GM23248 (cell line): ENCODE measurements at regions not wholly inside any gene's neighbourhood (a gene's known extent, or its start where the extent isn't known, plus 50 kb on each side); places are given as distances from the start of the nearest gene placed in this dataset.

ENCODE experiments used
- DNase-seq: peaks from one replicate; pipeline ENCODE4 v3.0.0-alpha.2; 2015
- H2AFZ ChIP-seq: fragments of 200-600 bp; sonication (generic); 2 replicates; pipeline ENCODE4 v1.6.1; 2016; ENCODE audit warnings: antibody characterized with exemption
- H3F3A ChIP-seq: fragments of 200-600 bp; sonication (generic); 2 replicates; pipeline ENCODE4 v1.6.1; 2016; ENCODE audit warnings: mild to moderate bottlenecking, antibody characterized with exemption, mixed run types; ENCODE audit not compliant: insufficient read depth
- H3K27ac ChIP-seq: fragments of 200-600 bp; sonication (generic); 2 replicates; pipeline ENCODE4 v1.5.1; 2016; ENCODE audit warnings: mild to moderate bottlenecking
- H3K27me3 ChIP-seq: fragments of 200-600 bp; sonication (generic); replicated peaks from 2 replicates; pipeline ENCODE4 v1.6.1; 2016; ENCODE audit warnings: mild to moderate bottlenecking; ENCODE audit not compliant: insufficient read depth
- H3K36me3 ChIP-seq: fragments of 200-600 bp; sonication (generic); 2 replicates; pipeline ENCODE4 v1.6.1; 2016; ENCODE audit warnings: low read depth, mild to moderate bottlenecking
- H3K4me1 ChIP-seq: fragments of 200-600 bp; sonication (generic); 2 replicates; pipeline ENCODE4 v1.6.1; 2016; ENCODE audit warnings: mild to moderate bottlenecking; ENCODE audit not compliant: insufficient read depth
- H3K4me2 ChIP-seq: fragments of 200-600 bp; sonication (generic); one replicate; pipeline ENCODE4 v1.6.1; 2016; ENCODE audit warnings: mild to moderate bottlenecking; ENCODE audit not compliant: unreplicated experiment
- H3K4me3 ChIP-seq: fragments of 200-600 bp; sonication (generic); 2 replicates; pipeline ENCODE4 v1.5.1; 2016; ENCODE audit warnings: mild to moderate bottlenecking
- H3K79me2 ChIP-seq: fragments of 200-600 bp; sonication (generic); 2 replicates; pipeline ENCODE4 v1.6.1; 2016; ENCODE audit warnings: mild to moderate bottlenecking; ENCODE audit not compliant: insufficient read depth
- H3K9ac ChIP-seq: fragments of 200-600 bp; sonication (generic); 2 replicates; pipeline ENCODE4 v1.6.1; 2016; ENCODE audit warnings: mild to moderate bottlenecking
- H3K9me2 ChIP-seq: fragments of 200-600 bp; sonication (generic); 2 replicates; pipeline ENCODE4 v1.6.1; 2016; ENCODE audit warnings: mixed run types, mild to moderate bottlenecking, moderate library complexity; ENCODE audit not compliant: insufficient read depth
- H3K9me3 ChIP-seq: fragments of 200-600 bp; sonication (generic); one replicate; pipeline ENCODE4 v1.6.1; 2017; ENCODE audit warnings: low read depth
- H4K20me1 ChIP-seq: fragments of 200-600 bp; sonication (generic); 2 replicates; pipeline ENCODE4 v1.6.0; 2016; ENCODE audit not compliant: insufficient read depth
- EZH2 ChIP-seq: fragments of 200-600 bp; sonication (generic); IDR thresholded peaks from 2 replicates; pipeline ENCODE4 v1.6.1; 2018; ENCODE audit warnings: antibody characterized with exemption, mild to moderate bottlenecking; ENCODE audit not compliant: insufficient read depth, poor library complexity, severe bottlenecking
- EZH2phosphoT487 ChIP-seq: fragments of 200-600 bp; sonication (generic); IDR thresholded peaks from 2 replicates; pipeline ENCODE4 v1.6.1; 2018; ENCODE audit warnings: antibody characterized with exemption, moderate library complexity, mild to moderate bottlenecking, low read depth; ENCODE audit not compliant: insufficient read depth
- WGBS, 2 experiments: methylation state at CpG; one replicate each; pipeline ENCODE4 v1.1.6; 2015 to 2017; ENCODE audit warnings: low lambda C conversion rate in 2 of 2, low coverage in 1 of 2; ENCODE audit errors: missing lambda C conversion rate in 2 of 2; 5-methylcytosine and 5-hydroxymethylcytosine counted together
- in situ Hi-C: fragments of 300-500 bp; cut with MboI; formaldehyde crosslinking; loops from 2 replicates; pipeline ENCODE4 v1.15.0; 2020

GRCh38 chr5:3698412-3698811 is 102.8 kb downstream of the IRX1 start:
- H3F3A ChIP-seq: no peaks in the 10 kb centered on the region
- H2AFZ ChIP-seq: no peak overlapping the region
- H4K20me1 ChIP-seq: no peaks in the 10 kb centered on the region
- H3K4me1 ChIP-seq: no peaks in the 10 kb centered on the region
- no peaks in the 10 kb centered on the region for H3K9me3 ChIP-seq
- in situ Hi-C loops: no loop called here
- no peak for DNase-seq
- no peak overlapping the region for H3K4me2 ChIP-seq
- H3K4me3 ChIP-seq: no peak overlapping the region
- H3K9me2 ChIP-seq: no peaks in the 10 kb centered on the region
- WGBS, 2 experiments: 42 to 45% methylated on average over 12 of the region's 12 CpGs
- H3K27me3 ChIP-seq: no peaks in the 10 kb centered on the region
- no peak overlapping the region for H3K9ac ChIP-seq
- H3K27ac ChIP-seq: no peak overlapping the region
- H3K79me2 ChIP-seq: no peaks in the 10 kb centered on the region
- TF ChIP-seq EZH2 (no peak), EZH2phosphoT487 (no peak)
- no peaks in the 10 kb centered on the region for H3K36me3 ChIP-seq

DNA sequence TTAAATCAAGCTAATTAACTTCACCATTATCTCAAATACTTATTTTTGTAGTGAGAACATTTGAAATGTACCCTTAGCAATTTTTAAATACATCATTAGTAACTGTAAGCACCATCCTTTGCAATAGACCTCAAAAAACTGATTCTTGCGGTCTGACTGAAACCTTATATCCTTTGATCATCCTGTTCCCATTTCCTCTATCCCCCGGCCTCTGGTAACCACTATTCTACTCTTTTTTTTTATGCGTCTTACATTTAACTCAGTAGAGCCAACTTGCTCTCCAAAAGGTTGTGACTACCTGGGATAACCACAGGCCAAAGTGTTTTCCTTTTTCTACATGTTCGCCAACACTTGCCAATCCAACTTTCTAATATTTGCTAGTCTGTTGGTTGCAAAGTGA is 106.1 kb downstream of the IRX1 start:
- Histone ChIP-seq H3K36me3 (no peaks in the 10 kb centered on the region), H2AFZ (no peak overlapping the region), H4K20me1 (no peaks in the 10 kb centered on the region), H3K4me1 (no peaks in the 10 kb centered on the region), H3K4me2 (no peak overlapping the region), H3F3A (no peaks in the 10 kb centered on the region), H3K79me2 (no peaks in the 10 kb centered on the region), H3K4me3 (no peak overlapping the region), H3K9me2 (no peaks in the 10 kb centered on the region), H3K9ac (no peak overlapping the region), H3K27me3 (no peaks in the 10 kb centered on the region), H3K9me3 (no peaks in the 10 kb centered on the region), H3K27ac (no peak overlapping the region)
- no peak for TF ChIP-seq EZH2
- no peak for TF ChIP-seq EZH2phosphoT487
- 59 to 64% methylated on average over 4 of the region's 4 CpGs for WGBS, 2 experiments
- DNase-seq: no peak
- in situ Hi-C loops: no loop called here

DNA sequence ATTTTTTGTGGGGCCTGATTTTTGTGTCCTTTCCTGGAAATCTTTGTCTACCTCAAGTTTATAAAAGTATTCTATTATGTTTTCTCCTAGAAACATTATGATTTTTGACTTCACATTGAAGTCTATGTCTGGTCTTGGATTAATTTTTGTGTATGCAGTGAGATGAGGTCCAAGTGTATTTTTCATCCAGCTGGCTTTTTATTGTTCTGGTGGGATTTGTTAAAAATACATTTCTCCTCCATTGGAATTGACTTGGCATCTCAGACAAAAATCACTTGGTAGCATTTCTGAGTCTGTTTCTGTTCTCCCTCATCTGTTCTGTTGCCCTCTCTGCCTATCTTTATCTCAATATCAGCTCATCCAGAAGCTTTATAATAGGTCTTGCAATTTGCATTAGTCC is 109.0 kb downstream of the IRX1 start:
- no peaks in the 10 kb centered on the region for H4K20me1 ChIP-seq
- no peak overlapping the region for H3K4me2 ChIP-seq
- in situ Hi-C loops: no loop called here
- H3K9ac ChIP-seq: no peak overlapping the region
- no peaks in the 10 kb centered on the region for H3K36me3 ChIP-seq
- H3K27ac ChIP-seq: no peak overlapping the region
- H2AFZ ChIP-seq: no peak overlapping the region
- no peak for TF ChIP-seq EZH2
- TF ChIP-seq EZH2phosphoT487: no peak
- no peaks in the 10 kb centered on the region for H3K4me1 ChIP-seq
- DNase-seq: no peak
- no peaks in the 10 kb centered on the region for H3K9me2 ChIP-seq
- no peaks in the 10 kb centered on the region for H3F3A ChIP-seq
- H3K4me3 ChIP-seq: no peak overlapping the region
- H3K27me3 ChIP-seq: no peaks in the 10 kb centered on the region
- H3K79me2 ChIP-seq: no peaks in the 10 kb centered on the region
- H3K9me3 ChIP-seq: no peaks in the 10 kb centered on the region

GRCh38 chr5:3709068-3709716 is 113.6 kb downstream of the IRX1 start:
- Histone ChIP-seq H3K27ac (no peak overlapping the region), H3K9me2 (no peaks in the 10 kb centered on the region), H3K9ac (no peak overlapping the region), H3K4me1 (no peaks in the 10 kb centered on the region), H3K79me2 (no peaks in the 10 kb centered on the region), H3F3A (no peaks in the 10 kb centered on the region), H3K36me3 (no peaks in the 10 kb centered on the region), H3K9me3 (no peaks in the 10 kb centered on the region), H3K27me3 (no peaks in the 10 kb centered on the region), H2AFZ (no peak overlapping the region), H4K20me1 (no peaks in the 10 kb centered on the region), H3K4me3 (no peak overlapping the region), H3K4me2 (no peak overlapping the region)
- no peak for TF ChIP-seq EZH2
- TF ChIP-seq EZH2phosphoT487: no peak
- WGBS, 2 experiments: 22 to 24% methylated on average over 11 of the region's 11 CpGs
- in situ Hi-C loops: no loop called here
- DNase-seq: no peak

GRCh38 chr5:3709717-3710348 is 114.2 kb downstream of the IRX1 start:
- H3K27ac ChIP-seq: no peak overlapping the region
- H3K4me1 ChIP-seq: no peaks in the 10 kb centered on the region
- H3K9ac ChIP-seq: no peak overlapping the region
- no peak overlapping the region for H3K4me3 ChIP-seq
- H3F3A ChIP-seq: no peaks in the 10 kb centered on the region
- no peaks in the 10 kb centered on the region for H4K20me1 ChIP-seq
- H3K79me2 ChIP-seq: no peaks in the 10 kb centered on the region
- no peaks in the 10 kb centered on the region for H3K27me3 ChIP-seq
- in situ Hi-C loops: no loop called here
- no peaks in the 10 kb centered on the region for H3K9me3 ChIP-seq
- H3K9me2 ChIP-seq: no peaks in the 10 kb centered on the region
- no peak overlapping the region for H2AFZ ChIP-seq
- TF ChIP-seq EZH2phosphoT487 (no peak), EZH2 (no peak)
- 46 to 54% methylated on average over 10 of the region's 10 CpGs for WGBS, 2 experiments
- H3K36me3 ChIP-seq: no peaks in the 10 kb centered on the region
- H3K4me2 ChIP-seq: no peak overlapping the region
- no peak for DNase-seq
